ENCODE measurements at regions not wholly inside any gene's neighbourhood (a gene's known extent, or its start where the extent isn't known, plus 50 kb on each side); places are given as distances from the start of the nearest gene placed in this dataset.
A peak's percentile ranks its signal among the peaks of the same experiment; 100 is the strongest.

DNA sequence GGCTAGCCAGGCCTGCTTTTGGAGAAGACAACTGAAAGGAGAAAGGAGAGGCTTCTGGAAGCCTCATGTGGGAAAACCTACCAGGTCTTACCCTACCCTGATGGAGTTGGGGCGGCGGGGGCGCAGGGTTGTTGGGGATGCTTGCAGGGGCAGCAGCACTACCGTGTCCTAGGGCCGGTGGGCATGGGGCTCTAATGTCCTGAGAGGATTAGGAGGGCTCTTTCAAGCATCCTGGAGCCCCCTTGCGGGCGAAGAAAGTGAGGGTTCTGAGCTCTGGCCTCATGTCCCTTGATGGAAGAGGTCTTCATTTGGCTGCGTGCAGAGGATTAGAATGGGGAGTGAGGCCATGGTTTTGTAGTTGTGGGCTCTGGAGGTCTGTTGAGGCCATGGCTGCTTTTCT is 86.9 kb upstream of the PITX1 start:
- no peak overlapping the region for H3K4me3 ChIP-seq
- no peak for DNase-seq
- H3K27me3 ChIP-seq (ENCODE audit: low read depth): peaks cover 32% of the 10 kb centered on the region
- intact Hi-C loops (cut with micrococcal nuclease): no loop called here
- H3K36me3 ChIP-seq: no peaks in the 10 kb centered on the region
- no peak overlapping the region for H3K27ac ChIP-seq (replicated peaks)
- H3K9me3 ChIP-seq (replicated peaks): no peaks in the 10 kb centered on the region
- H3K4me1 ChIP-seq: no peaks in the 10 kb centered on the region
- TF ChIP-seq, protein P1, sequence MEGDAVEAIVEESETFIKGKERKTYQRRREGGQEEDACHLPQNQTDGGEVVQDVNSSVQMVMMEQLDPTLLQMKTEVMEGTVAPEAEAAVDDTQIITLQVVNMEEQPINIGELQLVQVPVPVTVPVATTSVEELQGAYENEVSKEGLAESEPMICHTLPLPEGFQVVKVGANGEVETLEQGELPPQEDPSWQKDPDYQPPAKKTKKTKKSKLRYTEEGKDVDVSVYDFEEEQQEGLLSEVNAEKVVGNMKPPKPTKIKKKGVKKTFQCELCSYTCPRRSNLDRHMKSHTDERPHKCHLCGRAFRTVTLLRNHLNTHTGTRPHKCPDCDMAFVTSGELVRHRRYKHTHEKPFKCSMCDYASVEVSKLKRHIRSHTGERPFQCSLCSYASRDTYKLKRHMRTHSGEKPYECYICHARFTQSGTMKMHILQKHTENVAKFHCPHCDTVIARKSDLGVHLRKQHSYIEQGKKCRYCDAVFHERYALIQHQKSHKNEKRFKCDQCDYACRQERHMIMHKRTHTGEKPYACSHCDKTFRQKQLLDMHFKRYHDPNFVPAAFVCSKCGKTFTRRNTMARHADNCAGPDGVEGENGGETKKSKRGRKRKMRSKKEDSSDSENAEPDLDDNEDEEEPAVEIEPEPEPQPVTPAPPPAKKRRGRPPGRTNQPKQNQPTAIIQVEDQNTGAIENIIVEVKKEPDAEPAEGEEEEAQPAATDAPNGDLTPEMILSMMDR (IDR thresholded peaks at IDR 0.05; ENCODE audit: borderline replicate concordance): no peak

DNA sequence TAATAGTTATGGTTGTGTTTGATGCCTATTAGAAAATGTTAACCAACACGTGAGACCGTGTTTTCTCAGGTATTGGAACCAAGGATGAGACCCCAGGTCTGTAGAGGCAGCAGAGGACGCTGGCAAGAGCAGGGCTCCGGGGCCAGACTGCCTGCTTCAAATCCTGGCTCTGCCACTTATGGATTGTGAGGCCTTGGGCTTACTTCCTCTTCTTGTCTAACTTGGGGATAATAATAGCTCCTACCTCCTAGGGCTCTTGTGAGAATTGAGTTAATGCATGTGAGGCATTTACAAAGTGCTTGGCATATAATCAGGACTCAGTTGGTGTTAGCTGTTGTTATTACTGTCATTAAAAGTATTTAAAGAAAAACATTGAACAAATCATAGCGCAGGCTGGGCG is 85.5 kb upstream of the PITX1 start:
- Histone ChIP-seq H3K27ac (replicated peaks) (no peak overlapping the region), H3K4me3 (no peak overlapping the region), H3K36me3 (no peaks in the 10 kb centered on the region), H3K9me3 (replicated peaks) (no peaks in the 10 kb centered on the region), H3K27me3 (ENCODE audit: low read depth) (peaks cover 35% of the 10 kb centered on the region), H3K4me1 (no peaks in the 10 kb centered on the region)
- TF ChIP-seq, protein P1 (IDR thresholded peaks at IDR 0.05; ENCODE audit: borderline replicate concordance): no peak
- no peak for DNase-seq
- intact Hi-C loops (cut with micrococcal nuclease): no loop called here

DNA sequence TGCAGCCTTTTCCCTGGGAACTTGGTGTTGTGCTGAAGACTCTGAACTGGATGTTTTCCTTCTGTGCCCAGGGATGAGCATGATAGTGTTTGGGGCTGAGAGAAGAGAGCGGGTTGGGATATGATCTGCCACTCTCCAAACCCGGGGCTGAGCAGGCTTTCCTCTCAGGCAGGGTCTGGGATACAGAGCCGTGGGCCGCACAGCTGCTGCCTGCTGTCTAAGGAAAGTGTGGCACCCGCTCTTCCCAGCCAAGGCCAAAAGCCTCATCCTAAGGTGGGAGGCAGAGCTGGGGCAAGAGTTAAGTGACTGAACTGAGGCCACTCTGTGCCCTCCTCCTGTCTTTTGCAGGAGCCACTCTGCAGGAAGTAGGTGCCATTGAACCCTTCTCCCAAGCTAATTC is 83.6 kb upstream of the PITX1 start:
- no peak for DNase-seq
- H3K4me1 ChIP-seq: no peaks in the 10 kb centered on the region
- TF ChIP-seq, protein P1 (IDR thresholded peaks at IDR 0.05; ENCODE audit: borderline replicate concordance): no peak
- H3K4me3 ChIP-seq: no peak overlapping the region
- intact Hi-C loops (cut with micrococcal nuclease): no loop called here
- H3K27me3 ChIP-seq (ENCODE audit: low read depth): peaks cover 36% of the 10 kb centered on the region
- H3K9me3 ChIP-seq (replicated peaks): no peaks in the 10 kb centered on the region
- H3K27ac ChIP-seq (replicated peaks): no peak overlapping the region
- no peaks in the 10 kb centered on the region for H3K36me3 ChIP-seq

DNA sequence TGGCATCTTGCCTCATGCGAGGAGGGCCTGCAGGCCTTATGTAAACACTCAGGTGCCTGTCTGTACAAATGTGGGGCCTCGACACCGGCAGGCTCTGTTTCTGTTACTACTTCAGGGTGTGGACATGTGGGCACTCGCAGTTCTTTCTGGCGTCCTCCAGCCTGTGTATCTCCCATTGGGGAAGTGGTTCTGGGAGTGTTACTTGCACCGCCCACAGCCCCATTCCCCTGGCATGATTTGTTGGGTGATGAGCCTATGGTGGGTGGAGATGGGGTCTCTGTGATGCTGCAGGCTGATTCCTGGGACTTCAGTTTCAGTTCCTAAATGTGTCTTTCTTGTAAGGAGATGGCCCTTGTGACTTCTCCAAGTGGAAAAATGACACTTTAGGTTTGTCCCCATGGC is 82.1 kb upstream of the PITX1 start:
- Histone ChIP-seq H3K27ac (replicated peaks) (no peak overlapping the region), H3K4me3 (no peak overlapping the region), H3K4me1 (no peaks in the 10 kb centered on the region), H3K27me3 (ENCODE audit: low read depth) (peaks cover 40% of the 10 kb centered on the region), H3K9me3 (replicated peaks) (no peaks in the 10 kb centered on the region), H3K36me3 (no peaks in the 10 kb centered on the region)
- DNase-seq: peak; percentile 25
- TF ChIP-seq, protein P1 (IDR thresholded peaks at IDR 0.05; ENCODE audit: borderline replicate concordance): no peak
- intact Hi-C loops (cut with micrococcal nuclease): no loop called here

DNA sequence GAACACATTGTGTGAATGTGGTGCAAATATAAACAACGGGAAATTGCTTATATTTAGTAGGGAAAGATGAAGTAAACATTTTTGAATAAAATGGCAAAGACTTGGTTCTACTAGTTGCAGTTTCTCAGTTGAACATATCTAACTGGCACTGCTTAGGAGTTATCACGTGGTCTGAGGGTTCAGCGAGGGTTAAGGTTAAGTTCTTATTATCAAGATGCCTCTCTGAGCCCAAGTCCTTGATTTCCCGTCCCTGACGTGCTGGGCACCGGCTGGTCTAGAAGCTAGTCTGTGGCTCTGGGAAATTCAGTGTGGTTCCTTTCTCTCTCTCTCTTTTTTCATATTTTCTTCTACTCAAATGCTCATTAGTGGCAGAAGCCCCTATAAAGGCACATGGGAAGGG is 81.6 kb upstream of the PITX1 start:
- H3K27me3 ChIP-seq (ENCODE audit: low read depth): peaks cover 40% of the 10 kb centered on the region
- no peak overlapping the region for H3K27ac ChIP-seq (replicated peaks)
- intact Hi-C loops (cut with micrococcal nuclease): no loop called here

More for the DNA sequence above, 81.6 kb upstream of the PITX1 start:
- H3K9me3 ChIP-seq (replicated peaks): no peaks in the 10 kb centered on the region
- DNase-seq: no peak
- no peaks in the 10 kb centered on the region for H3K4me1 ChIP-seq
- H3K36me3 ChIP-seq: no peaks in the 10 kb centered on the region
- TF ChIP-seq, protein P1 (IDR thresholded peaks at IDR 0.05; ENCODE audit: borderline replicate concordance): no peak
- no peak overlapping the region for H3K4me3 ChIP-seq

Measured in left ventricle myocardium inferior (tissue), 1 donor.